DND-41 (cell line): ENCODE measurements at regions not wholly inside any gene's neighbourhood (a gene's known extent, or its start where the extent isn't known, plus 50 kb on each side); places are given as distances from the start of the nearest gene placed in this dataset.

Experiments used
- EZH2 ChIP-seq: IDR thresholded peaks from 3 replicates; pipeline ENCODE4 v1.6.1; 2012; ENCODE audit warnings: borderline replicate concordance, low read depth, mild to moderate bottlenecking, moderate library complexity, low read length, inconsistent platforms; ENCODE audit not compliant: severe bottlenecking
- TF ChIP-seq, protein P1 (sequence below): IDR thresholded peaks from 2 replicates; pipeline ENCODE4 v1.5.1; 2012; ENCODE audit warnings: borderline replicate concordance, low read length, moderate library complexity, mild to moderate bottlenecking; ENCODE audit not compliant: poor library complexity, severe bottlenecking; ENCODE audit errors: extremely low read depth

DNA sequence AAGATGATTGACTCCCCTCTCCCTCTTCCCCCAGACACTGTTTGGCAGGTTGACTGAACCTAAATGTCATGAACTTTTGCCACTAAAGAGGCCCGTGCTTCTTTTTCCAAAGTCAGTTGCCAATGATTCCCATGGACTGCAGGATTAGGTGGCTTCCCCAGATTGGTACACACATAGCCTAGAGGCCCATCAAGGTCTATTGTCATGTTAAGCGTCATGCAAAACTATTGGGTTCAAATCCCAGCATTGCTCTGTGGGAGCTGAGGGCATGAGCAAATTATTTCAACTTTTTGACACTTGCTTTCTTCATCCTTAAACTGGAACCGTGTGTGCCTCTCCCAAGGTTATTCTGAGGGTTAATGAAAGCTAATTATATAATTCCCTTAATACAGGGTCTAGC, 430.2 kb upstream of the TBX3 start:
- TF ChIP-seq, protein P1, sequence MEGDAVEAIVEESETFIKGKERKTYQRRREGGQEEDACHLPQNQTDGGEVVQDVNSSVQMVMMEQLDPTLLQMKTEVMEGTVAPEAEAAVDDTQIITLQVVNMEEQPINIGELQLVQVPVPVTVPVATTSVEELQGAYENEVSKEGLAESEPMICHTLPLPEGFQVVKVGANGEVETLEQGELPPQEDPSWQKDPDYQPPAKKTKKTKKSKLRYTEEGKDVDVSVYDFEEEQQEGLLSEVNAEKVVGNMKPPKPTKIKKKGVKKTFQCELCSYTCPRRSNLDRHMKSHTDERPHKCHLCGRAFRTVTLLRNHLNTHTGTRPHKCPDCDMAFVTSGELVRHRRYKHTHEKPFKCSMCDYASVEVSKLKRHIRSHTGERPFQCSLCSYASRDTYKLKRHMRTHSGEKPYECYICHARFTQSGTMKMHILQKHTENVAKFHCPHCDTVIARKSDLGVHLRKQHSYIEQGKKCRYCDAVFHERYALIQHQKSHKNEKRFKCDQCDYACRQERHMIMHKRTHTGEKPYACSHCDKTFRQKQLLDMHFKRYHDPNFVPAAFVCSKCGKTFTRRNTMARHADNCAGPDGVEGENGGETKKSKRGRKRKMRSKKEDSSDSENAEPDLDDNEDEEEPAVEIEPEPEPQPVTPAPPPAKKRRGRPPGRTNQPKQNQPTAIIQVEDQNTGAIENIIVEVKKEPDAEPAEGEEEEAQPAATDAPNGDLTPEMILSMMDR, result no peak
- no peak for TF ChIP-seq EZH2
